GM19351 (cell line): ENCODE measurements at regions not wholly inside any gene's neighbourhood (a gene's known extent, or its start where the extent isn't known, plus 50 kb on each side); places are given as distances from the start of the nearest gene placed in this dataset.
"Not testable (repeated sequence)": the region's sequence is repeated elsewhere in the genome, so short reads cannot be mapped to it uniquely, and the experiment has no call there.

ENCODE experiments used
- ATAC-seq: cut with Tn5 transposase; IDR thresholded peaks from one replicate; pipeline ENCODE4 v1.9.1; 2021; ENCODE audit warnings: mild to moderate bottlenecking, moderate library complexity; ENCODE audit not compliant: unreplicated experiment

GRCh38 chr3:86887876-86888275, 103.1 kb downstream of the VGLL3 start:
- no peak for ATAC-seq

- no peak for ATAC-seq
Observed at GRCh38 chr3:86880066-86880465, 110.9 kb downstream of the VGLL3 start.

- not testable (repeated sequence) for ATAC-seq
Observed at GRCh38 chr3:86876504-86877181, 114.3 kb downstream of the VGLL3 start.

GRCh38 chr3:86874790-86875189, 116.2 kb downstream of the VGLL3 start:
- ATAC-seq = not testable (repeated sequence)

GRCh38 chr3:86869566-86869965, 121.4 kb downstream of the VGLL3 start:
- ATAC-seq = no peak

- ATAC-seq = no peak
Observed at GRCh38 chr3:86867982-86868381, 123.0 kb downstream of the VGLL3 start.

GRCh38 chr3:86865506-86865905, 125.4 kb downstream of the VGLL3 start:
- no peak for ATAC-seq

- ATAC-seq = no peak
Observed at GRCh38 chr3:86856711-86857110, 134.2 kb downstream of the VGLL3 start.

- ATAC-seq = no peak
Observed at GRCh38 chr3:86849991-86850390, 141.0 kb downstream of the VGLL3 start.

GRCh38 chr3:86845726-86846125, 145.2 kb downstream of the VGLL3 start:
- no peak for ATAC-seq

GRCh38 chr3:86838927-86839326, 152.0 kb downstream of the VGLL3 start:
- no peak for ATAC-seq

- no peak for ATAC-seq
Observed at GRCh38 chr3:86837871-86838270, 153.1 kb downstream of the VGLL3 start.

GRCh38 chr3:86830566-86830965, 160.4 kb downstream of the VGLL3 start:
- no peak for ATAC-seq

GRCh38 chr3:86828751-86829150, 162.2 kb downstream of the VGLL3 start:
- ATAC-seq = no peak

GRCh38 chr3:86827582-86827981, 163.4 kb downstream of the VGLL3 start:
- not testable (repeated sequence) for ATAC-seq

GRCh38 chr3:86826292-86826691, 164.7 kb downstream of the VGLL3 start:
- no peak for ATAC-seq

GRCh38 chr3:86815880-86816279, 175.1 kb downstream of the VGLL3 start:
- no peak for ATAC-seq

- ATAC-seq = no peak
Observed at GRCh38 chr3:86814918-86815655, 175.9 kb downstream of the VGLL3 start.

GRCh38 chr3:86814321-86814720, 176.6 kb downstream of the VGLL3 start:
- ATAC-seq = no peak

GRCh38 chr3:86801921-86802320, 189.0 kb downstream of the VGLL3 start:
- no peak for ATAC-seq

GRCh38 chr3:86801066-86801465, 189.9 kb downstream of the VGLL3 start:
- ATAC-seq = no peak

- ATAC-seq = no peak
Observed at GRCh38 chr3:86800116-86800515, 190.8 kb downstream of the VGLL3 start.
